ENCODE measurements at regions not wholly inside any gene's neighbourhood (a gene's known extent, or its start where the extent isn't known, plus 50 kb on each side); places are given as distances from the start of the nearest gene placed in this dataset.
"Not testable (repeated sequence)": the region's sequence is repeated elsewhere in the genome, so short reads cannot be mapped to it uniquely, and the experiment has no call there.

DNA sequence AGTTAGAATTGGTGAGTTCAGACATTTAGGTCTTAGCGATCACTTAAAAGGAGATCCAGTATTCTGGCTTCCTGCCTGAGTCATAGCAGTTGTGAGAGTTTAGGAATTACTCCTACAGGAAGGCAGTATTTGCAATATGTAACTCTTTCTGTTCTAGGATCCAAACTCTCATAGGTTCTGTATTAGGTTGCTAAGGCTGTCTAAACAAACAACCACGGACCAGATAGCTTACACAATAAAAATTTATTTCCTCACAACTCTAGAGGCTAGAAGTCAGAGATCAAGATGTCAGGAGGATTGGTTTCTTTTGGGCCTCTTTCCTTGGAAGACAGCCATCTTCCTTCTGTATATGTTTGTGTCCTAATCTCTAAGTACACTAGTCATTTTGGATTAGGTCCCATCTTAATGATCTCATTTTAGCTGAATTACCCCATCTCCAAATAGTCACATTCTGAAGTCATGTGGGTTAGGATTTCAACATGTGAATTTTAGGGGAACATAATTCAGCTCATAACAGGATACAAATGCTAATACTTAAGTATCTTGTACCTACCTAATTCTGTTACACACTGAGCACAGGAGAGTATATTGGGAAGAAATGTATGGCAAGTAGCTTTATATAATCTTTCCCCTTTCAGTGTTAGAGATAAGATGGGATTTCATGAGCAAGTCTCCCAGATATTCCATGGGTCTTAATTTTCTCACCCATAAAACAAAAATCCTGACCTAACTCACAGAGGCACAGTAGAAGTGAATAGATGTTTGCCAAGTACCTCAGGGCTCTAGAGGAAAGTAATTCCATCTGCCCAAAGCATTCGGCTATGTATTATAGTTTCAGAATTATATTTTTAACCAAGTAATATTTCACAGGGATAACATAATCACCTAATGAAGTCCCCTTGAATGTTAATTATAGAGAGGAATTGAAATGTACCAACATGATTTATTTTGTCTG lies 144.4 kb downstream of the PTBP2 start:
- peak; percentile 99 for DNase-seq (ENCODE audit: low read depth)
- no peak overlapping the region for H3K4me3 ChIP-seq (ENCODE audit: low read depth, low read length)

DNA sequence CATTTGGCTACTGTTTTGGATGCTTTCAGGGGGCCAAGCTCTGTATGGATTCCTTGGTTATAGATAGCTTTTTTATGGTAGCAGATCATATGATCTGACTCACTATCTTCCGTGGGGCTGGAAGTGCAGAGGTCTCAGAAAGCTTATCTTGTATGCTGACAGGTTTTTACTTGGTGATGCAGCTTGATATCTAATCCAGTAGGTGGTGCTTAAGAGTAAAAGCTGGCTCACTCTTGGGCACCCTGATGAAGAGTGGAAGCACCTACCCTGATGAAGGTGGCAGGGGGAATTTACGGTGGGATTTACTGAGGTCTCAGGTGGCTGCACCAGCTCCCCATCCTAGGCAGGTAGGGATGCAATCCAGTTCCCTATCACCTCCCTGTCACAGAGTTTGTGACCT lies 151.2 kb downstream of the PTBP2 start:
- DNase-seq (ENCODE audit: low read depth), result no peak
- no peak overlapping the region for H3K4me3 ChIP-seq (ENCODE audit: low read depth, low read length)

DNA sequence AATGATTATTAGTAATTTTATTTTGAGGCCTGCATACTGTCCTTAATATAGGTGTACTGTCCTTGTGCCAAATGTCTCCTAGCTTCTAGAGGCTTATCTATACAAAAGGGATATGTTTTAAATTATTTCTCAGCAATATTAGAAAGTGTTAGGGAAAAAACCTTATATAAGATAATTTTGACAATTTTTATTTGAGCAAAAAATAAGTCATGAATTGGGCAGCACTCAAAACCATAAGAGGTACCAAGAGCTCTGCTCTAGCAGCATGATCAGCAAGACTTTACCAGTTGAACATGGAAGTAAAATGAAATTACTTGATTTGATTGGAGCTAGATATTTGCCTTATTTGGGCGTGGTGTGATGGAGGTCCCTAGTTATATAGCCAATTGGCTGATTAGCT lies 157.1 kb downstream of the PTBP2 start:
- DNase-seq (ENCODE audit: low read depth), result no peak
- no peak overlapping the region for H3K4me3 ChIP-seq (ENCODE audit: low read depth, low read length)

DNA sequence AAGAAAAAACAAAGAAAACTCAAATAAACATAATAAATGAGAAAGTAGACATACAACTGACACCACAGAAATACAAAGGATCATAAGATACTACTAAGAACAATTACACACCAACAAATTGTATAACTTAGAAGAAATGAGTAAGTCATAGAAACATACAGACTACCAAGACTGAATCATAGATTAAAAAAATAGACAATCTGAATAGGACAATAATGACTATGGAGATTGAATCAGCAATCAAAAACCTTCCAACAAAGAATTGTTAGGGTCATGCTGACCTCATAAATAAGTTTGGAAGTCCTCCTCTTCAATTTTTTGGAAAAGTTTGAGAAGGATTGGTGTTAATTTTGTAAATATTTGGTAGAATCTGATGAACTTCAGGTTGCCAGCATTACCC lies 159.0 kb downstream of the PTBP2 start:
- H3K4me3 ChIP-seq (ENCODE audit: low read depth, low read length), result no peak overlapping the region
- no peak for DNase-seq (ENCODE audit: low read depth)

DNA sequence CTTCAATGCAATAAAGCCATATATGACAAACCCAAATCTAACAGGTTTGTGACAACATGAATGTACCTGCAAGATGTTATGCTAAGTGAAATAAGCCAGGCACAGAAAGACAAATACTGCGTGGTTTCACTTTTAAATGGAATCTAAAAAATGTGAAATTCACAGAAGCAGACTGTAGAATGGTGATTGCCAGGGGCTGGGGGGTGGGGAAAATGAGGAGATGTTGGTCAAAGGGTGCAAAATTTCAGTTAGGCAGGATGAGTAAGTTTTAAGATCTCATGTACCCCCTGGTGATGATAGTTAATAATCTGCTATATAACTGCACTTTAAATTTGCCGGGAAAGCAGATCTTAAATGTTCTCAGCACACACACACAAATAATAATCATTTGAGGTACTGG lies 160.5 kb downstream of the PTBP2 start:
- DNase-seq (ENCODE audit: low read depth), result no peak
- no peak overlapping the region for H3K4me3 ChIP-seq (ENCODE audit: low read depth, low read length)

DNA sequence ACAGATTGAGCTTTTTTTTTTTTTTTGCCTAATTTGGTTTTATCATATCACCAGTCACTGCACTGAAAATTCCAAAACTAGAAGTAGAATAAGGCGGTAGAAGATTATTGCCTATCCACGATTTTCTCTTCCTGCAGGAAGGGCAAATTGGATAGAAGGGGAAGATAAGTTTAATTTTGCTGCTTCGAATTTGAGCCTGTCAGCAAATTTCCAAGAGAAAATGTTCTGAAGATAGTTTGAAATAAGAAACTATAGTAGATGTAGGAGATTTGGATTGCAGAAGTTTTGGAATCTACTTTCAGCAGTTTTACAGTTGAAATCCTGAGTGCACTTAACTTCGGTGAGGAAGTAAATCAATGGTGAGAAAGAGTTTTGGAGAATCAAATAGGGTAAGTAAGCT lies 164.9 kb downstream of the PTBP2 start:
- DNase-seq (ENCODE audit: low read depth), result no peak
- no peak overlapping the region for H3K4me3 ChIP-seq (ENCODE audit: low read depth, low read length)

DNA sequence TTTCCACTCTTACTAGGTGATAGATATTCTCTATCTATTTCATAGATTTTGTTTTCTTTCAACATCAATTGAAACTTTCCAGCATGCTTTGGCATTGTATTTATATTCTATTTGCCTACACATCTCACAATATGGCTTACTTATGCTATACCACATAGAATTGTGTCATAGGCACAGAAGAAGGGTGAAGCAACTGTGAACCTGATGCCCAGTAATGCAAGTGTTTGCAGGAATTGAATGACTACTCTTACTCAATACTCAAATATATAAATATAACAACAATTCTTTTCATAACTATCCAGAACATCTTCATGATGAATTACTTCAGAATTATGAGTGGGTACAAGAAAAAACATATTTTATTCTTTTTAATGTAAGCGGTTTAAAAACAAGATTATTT lies 165.9 kb downstream of the PTBP2 start:
- no peak for DNase-seq (ENCODE audit: low read depth)
- no peak overlapping the region for H3K4me3 ChIP-seq (ENCODE audit: low read depth, low read length)

DNA sequence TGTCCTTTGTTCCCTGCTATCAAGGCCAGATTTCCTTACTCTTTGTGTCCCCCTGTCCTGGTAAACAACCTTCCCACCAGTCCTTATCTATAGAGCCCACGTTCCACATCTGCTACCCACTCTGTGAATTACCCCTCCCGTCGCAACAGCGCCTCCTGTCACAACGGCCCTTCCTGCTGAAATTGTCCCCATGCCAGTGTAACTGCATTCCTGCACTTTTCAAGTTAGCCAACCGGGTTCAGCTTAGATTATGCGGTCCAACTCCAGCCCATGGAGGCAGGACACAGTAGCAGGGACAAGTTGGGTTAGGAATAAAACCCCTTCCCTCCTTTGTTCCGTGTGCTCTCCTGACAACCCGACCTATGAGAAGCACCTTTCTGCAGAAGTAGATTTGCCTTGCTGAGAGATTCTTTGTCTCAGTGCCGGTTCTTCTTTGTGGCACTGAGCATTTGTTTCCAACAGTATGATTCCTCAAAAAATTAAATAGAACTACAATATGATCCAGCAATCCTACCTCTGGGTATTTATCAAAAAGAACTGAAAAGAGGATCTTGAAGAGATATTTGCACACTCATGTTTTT lies 180.3 kb downstream of the PTBP2 start:
- no peak for DNase-seq (ENCODE audit: low read depth)
- H3K4me3 ChIP-seq (ENCODE audit: low read depth, low read length), result no peak overlapping the region

DNA sequence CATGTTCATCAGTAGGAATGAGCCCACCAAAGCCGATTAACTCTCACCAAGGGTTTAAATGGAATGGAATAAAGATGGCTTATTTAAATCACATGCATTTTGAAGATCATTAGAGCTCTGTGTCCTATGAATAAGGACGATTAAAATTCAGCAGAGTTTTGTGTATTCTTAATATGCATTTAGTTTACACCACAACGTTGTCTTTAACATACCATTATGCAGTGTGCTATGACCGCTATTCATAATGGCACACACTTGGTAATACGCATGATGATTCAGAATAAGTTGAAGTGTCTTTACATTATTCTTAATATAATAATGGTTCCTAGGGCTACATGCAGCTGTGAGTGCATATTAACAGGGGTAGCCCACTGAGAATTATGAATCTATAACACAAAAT lies 190.7 kb downstream of the PTBP2 start:
- H3K4me3 ChIP-seq (ENCODE audit: low read depth, low read length), result no peak overlapping the region
- DNase-seq (ENCODE audit: low read depth), result no peak

DNA sequence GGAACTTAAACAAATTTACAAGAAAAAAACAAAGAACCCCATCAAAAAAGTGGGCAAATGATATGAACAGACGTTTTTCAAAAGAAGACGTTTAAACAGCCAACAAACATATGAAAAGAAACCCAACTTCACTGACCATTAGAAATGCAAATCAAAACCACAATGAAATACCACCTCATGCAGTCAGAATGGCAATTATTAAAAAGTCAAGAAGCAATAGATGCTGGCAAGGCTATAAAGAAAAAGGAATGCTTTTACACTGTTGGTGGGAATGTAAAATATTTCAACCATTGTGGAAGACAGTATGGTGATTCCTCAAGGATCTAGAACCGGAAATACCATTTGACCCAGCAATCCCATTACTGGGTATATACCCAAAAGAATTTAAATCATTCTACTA lies 194.1 kb downstream of the PTBP2 start:
- DNase-seq (ENCODE audit: low read depth); H3K4me3 ChIP-seq (ENCODE audit: low read depth, low read length): not testable (repeated sequence)

DNA sequence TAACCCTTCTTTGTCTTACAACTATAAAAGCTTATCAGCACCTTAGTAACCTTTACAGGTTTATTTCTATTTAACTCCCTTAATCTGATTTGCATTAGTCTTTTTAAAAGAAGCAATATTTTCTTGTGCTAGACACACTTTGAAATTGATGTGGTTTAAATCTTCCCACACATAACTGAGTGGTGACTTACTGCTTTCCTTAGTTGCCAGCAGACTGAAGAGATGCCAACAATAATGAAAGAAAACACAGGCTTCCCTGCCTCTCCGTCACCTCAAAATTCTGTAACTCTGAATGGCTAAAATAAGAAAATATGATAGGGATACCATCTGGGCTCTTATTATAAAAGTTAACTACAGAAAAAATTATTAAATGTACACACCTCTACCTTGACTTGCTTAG lies 196.8 kb downstream of the PTBP2 start:
- H3K4me3 ChIP-seq (ENCODE audit: low read depth, low read length), result no peak overlapping the region
- DNase-seq (ENCODE audit: low read depth), result peak; percentile 39

DNA sequence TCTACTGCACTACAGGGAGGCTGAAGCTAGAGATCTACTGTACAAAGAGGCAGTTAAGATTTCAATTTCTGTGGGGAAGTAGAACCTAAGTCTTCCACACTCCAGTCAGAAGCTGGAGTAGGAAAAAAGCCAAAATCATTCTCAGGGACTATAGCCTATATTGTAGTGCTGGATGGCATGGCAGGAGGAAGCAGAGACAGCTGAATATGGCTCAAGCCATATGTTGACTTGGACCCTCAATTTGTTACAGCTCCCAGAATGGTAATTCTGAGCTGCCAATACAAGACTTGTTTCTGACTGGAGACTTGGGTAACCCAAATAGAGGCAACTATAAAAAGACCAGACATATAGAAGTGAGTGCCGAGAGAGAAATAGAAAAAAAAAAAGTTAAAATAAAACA lies 200.6 kb downstream of the PTBP2 start:
- H3K4me3 ChIP-seq (ENCODE audit: low read depth, low read length), result no peak overlapping the region
- DNase-seq (ENCODE audit: low read depth), result no peak

DNA sequence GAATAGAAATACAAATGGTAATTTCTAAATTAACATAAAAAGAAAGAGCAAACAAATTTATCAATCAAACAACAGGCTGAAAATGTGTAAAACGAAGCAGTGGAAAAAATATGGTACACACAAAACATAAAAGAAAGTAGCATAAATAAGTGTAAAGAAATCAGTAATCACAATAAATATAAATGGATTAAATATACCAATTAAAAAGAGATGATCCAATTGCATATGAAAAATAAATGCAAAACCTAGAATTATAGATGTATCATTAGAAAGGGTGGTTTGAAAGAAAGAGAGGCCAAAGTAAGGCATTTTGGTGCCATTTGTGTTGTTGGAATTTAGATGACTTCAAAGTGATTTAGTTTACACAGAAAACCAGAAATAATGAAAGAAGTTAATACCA lies 202.2 kb downstream of the PTBP2 start:
- no peak for DNase-seq (ENCODE audit: low read depth)
- no peak overlapping the region for H3K4me3 ChIP-seq (ENCODE audit: low read depth, low read length)

DNA sequence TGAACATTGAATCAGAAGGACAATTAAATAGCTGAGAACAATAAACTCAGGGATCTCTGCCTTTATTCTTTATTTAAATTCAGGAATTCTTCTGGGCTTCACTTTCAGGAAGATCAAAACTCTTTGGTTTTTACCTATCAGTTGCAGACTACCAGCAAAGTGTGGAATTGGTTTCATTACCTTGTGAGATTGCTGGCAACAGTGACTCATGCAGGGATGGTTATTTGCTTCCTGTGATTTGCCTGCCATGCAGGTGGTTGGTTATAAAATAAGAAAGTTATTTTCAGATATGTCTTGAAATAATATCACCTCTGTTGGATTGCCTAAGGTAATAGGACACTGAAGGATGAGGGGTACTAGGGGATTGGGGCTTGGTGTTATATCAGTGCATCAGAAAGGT lies 204.6 kb downstream of the PTBP2 start:
- no peak for DNase-seq (ENCODE audit: low read depth)
- H3K4me3 ChIP-seq (ENCODE audit: low read depth, low read length), result no peak overlapping the region

DNA sequence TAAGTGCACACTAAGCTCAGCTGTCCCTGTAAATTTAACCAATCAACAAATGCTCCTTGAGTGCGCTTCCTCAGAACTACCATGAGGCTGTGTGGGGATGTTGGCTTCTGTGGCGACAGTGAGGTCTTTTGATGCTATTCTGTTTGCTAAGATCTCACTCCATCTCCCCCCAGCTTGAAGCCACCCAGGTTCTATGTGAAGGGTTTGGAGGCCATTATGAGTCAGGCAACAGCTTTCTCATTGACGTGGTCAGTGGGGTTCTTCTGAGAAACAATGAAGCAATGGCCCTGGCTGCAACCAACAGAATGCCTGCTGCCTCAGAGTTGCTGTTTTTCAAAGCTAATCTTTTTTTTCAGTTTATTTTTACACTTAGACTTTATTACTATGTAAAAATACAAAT lies 205.5 kb downstream of the PTBP2 start:
- peak; percentile 48 for DNase-seq (ENCODE audit: low read depth)
- H3K4me3 ChIP-seq (ENCODE audit: low read depth, low read length), result no peak overlapping the region

DNA sequence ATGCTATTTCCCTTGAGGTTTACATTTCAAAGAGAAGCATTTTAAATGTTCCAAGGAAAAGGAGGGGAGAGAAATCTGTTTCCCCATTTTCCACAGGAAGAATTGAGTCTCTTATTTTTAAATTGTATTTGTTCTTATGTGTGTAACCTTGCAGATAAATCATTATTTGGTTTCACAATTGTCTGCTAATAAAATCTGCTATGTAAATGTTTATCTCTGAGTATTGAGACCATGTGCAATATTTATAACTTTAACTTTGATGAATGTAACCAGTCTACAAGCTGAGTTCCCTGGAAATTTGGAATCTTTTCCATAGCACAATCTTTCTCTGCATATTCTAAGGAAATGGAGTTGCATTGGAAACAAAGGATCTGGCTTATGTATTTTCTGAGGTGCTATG lies 209.6 kb downstream of the PTBP2 start:
- no peak overlapping the region for H3K4me3 ChIP-seq (ENCODE audit: low read depth, low read length)
- DNase-seq (ENCODE audit: low read depth), result no peak

DNA sequence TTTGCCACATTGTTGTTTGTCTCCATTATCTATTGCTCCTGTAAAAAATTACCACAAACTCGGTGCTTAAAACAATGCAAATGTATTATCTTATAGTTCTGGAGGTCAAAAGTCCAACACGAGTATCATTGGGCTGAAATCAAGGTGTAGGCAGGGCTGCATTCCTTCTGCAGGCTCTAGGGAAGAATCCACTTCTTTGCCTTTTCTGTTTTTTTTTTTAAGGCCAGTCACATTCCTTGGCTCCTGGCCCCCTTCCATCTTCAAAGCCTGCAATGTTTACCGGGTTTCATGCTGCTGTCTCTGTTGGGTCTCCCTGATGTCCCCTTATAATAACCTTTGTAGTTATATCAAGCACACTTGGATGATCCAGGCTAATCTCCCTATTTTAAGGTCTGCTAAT lies 212.7 kb downstream of the PTBP2 start:
- no peak for DNase-seq (ENCODE audit: low read depth)
- no peak overlapping the region for H3K4me3 ChIP-seq (ENCODE audit: low read depth, low read length)

DNA sequence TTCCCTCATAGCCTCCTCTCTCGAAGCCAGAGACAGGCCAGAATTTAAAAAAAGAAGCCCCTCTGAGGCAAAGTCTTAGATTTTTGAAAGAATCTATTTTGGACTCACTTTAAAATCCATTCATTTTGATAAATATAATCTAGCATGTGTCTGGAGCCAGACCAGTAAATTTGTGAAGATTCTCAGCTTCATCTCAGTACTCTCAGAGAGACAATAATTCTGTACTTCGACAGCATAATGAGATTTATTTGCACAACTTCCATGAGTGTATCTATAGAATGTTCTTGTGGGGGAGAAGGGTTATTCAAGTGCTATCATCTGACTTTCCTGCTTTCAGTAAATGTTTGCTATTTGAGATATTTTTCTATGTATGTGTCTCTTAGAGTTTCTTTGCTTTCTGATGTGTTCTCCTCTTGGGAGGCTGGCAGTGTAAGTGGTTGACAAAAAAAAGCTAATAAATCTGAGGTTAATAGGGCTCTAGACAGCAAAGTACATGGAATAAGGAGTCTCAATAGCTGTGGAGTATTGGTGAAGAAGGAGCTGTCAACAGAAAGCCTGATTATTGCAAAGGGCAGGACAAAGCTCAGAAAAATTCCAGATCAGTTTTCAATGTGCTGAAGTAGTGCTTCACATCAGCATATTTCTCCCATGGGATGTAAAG lies 223.0 kb downstream of the PTBP2 start:
- no peak overlapping the region for H3K4me3 ChIP-seq (ENCODE audit: low read depth, low read length)
- no peak for DNase-seq (ENCODE audit: low read depth)

DNA sequence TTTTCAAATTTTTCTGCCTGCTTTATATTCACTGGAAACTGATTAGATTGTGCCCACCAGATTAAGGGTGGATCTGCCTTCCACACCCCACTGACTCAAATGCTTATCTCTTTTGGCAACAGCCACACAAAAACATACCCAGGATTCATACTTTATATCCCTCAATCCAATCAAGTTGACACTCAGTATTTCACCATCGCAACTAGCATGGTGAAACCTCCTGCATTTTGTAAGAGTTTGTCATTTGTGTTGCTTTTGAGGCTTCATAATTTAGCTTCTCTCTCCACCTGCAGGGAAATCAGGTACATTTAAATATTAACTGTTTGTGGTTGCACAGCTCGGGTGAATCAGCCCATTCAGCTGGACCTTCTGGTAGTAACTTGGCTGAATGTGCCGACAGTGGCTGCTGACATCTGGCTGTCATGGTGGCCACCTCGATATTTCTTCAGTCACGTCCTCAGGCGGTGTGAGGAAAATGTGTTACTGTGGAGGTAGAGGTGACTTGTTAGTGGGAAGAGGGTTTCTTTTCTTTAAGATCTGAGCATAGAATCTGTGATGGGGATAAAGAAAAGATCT lies 224.0 kb downstream of the PTBP2 start:
- DNase-seq (ENCODE audit: low read depth), result no peak
- no peak overlapping the region for H3K4me3 ChIP-seq (ENCODE audit: low read depth, low read length)

DNA sequence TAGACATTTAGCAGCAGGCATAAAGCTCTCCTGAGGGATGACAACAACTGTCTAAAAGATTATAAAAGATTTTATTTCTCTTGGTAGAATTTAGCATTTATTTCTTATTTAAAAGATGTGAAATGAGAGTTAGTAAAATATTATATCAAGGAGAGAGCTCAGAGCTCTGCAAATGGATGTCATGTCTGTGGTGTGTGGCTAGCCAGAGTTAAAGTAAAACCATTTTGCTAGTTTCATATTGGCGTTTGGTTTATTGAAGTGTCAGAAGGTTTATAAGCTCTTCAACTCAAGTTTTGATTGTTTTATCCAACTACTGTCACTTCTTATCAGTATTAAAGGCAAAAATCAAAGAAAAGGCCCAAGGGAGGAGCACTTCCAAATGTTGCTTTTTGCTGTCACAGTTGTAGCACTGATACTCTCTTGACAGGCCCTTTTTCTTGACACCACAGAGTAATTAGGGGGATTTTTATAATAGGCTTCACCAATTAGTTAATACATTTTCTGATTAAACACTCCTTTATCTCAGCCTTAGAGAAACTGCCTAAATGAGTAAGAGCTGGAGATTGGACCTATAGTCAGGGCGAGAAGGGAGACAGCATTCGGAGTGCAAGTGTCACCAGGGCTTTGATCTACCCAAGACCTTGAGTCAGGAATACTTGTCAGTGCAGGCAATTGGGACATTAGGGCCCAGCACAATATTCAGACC lies 233.9 kb downstream of the PTBP2 start:
- DNase-seq (ENCODE audit: low read depth), result no peak
- no peak overlapping the region for H3K4me3 ChIP-seq (ENCODE audit: low read depth, low read length)

Measured in skeletal muscle cell (primary cell).